DOHH2 (cell line): ENCODE measurements at regions not wholly inside any gene's neighbourhood (a gene's known extent, or its start where the extent isn't known, plus 50 kb on each side); places are given as distances from the start of the nearest gene placed in this dataset.

Source experiments
- H3F3A ChIP-seq: fragments of 200-600 bp; sonication (generic), shearing (Covaris generic); 2 replicates; pipeline ENCODE4 v1.6.0; 2016; ENCODE audit warnings: antibody characterized with exemption, mild to moderate bottlenecking; ENCODE audit not compliant: control insufficient read depth, insufficient read depth
- H3K27ac ChIP-seq: fragments of 200-600 bp; sonication (generic); 2 replicates; pipeline ENCODE4 v1.5.1; 2014; ENCODE audit warnings: low read depth, mild to moderate bottlenecking, low read length, moderate library complexity
- H3K27me3 ChIP-seq: fragments of 200-600 bp; sonication (generic); 2 replicates; pipeline ENCODE4 v1.6.1; 2014; ENCODE audit warnings: mild to moderate bottlenecking, low read length, mixed read lengths; ENCODE audit not compliant: control insufficient read depth
- H3K36me3 ChIP-seq: fragments of 200-600 bp; sonication (generic); 2 replicates; pipeline ENCODE4 v1.6.1; 2014; ENCODE audit warnings: mild to moderate bottlenecking, low read length, moderate library complexity, mixed read lengths; ENCODE audit not compliant: control insufficient read depth
- H3K4me1 ChIP-seq: fragments of 200-600 bp; sonication (generic); 2 replicates; pipeline ENCODE4 v1.6.1; 2014; ENCODE audit warnings: mild to moderate bottlenecking, low read length, mixed read lengths; ENCODE audit not compliant: control insufficient read depth
- H3K4me2 ChIP-seq: fragments of 200-600 bp; sonication (generic); 2 replicates; pipeline ENCODE4 v1.6.0; 2014; ENCODE audit warnings: mild to moderate bottlenecking, low read length, moderate library complexity
- H3K4me3 ChIP-seq: fragments of 200-600 bp; sonication (generic); 2 replicates; pipeline ENCODE4 v1.5.1; 2014; ENCODE audit warnings: mild to moderate bottlenecking, low read length, mixed read lengths
- H3K79me2 ChIP-seq: fragments of 200-600 bp; sonication (generic); 2 replicates; pipeline ENCODE4 v1.6.1; 2014; ENCODE audit warnings: mild to moderate bottlenecking, low read length, mixed read lengths; ENCODE audit not compliant: control insufficient read depth
- H3K9me2 ChIP-seq: fragments of 200-600 bp; sonication (generic); replicated peaks from 2 replicates; pipeline ENCODE4 v1.6.1; 2014; ENCODE audit warnings: mild to moderate bottlenecking, low read length, mixed read lengths; ENCODE audit not compliant: control insufficient read depth
- H3K9me3 ChIP-seq: fragments of 200-600 bp; sonication (generic); 2 replicates; pipeline ENCODE4 v1.6.1; 2014; ENCODE audit warnings: antibody characterized with exemption, low read length, mixed read lengths; ENCODE audit not compliant: control insufficient read depth, insufficient read depth
- H4K20me1 ChIP-seq: fragments of 200-600 bp; sonication (generic); 2 replicates; pipeline ENCODE4 v1.6.0; 2014; ENCODE audit warnings: low read depth, mild to moderate bottlenecking, antibody characterized with exemption, low read length, moderate library complexity; ENCODE audit not compliant: control insufficient read depth, insufficient read depth
- EZH2phosphoT487 ChIP-seq: fragments of 200-600 bp; sonication (generic); IDR thresholded peaks from 2 replicates; pipeline ENCODE4 v1.6.1; 2017; ENCODE audit warnings: borderline replicate concordance, mild to moderate bottlenecking, antibody characterized with exemption, low read length, moderate library complexity, mixed read lengths
- TF ChIP-seq, protein P1 (sequence below): fragments of 200-600 bp; sonication (generic); IDR thresholded peaks from one replicate; pipeline ENCODE4 v1.5.1; 2014; ENCODE audit warnings: antibody characterized with exemption, mild to moderate bottlenecking, low read depth, low read length; ENCODE audit not compliant: poor library complexity, severe bottlenecking

DNA sequence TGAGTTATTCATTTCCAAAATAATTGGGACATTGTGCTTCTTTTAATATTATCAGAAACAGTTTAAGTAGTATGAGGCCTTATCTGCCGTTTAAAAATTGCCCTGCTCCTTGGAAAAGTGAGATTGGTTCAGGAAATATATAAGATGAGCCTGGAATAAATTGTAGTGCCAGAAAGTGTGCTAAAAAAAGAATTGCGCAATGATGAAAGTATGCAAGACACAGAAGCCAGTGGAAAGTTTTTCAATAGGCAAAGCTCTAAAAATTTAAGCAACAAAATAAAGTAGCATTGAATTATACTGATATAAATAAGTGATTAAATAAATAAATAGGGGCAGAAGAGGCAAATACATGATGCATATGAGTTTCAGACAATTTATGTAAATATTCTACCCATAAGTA is 834.9 kb downstream of the BCL11B start:
- Histone ChIP-seq H3K79me2 (no peaks in the 10 kb centered on the region), H3K4me3 (no peak overlapping the region), H3K4me2 (no peak overlapping the region), H4K20me1 (no peaks in the 10 kb centered on the region), H3K27me3 (no peaks in the 10 kb centered on the region), H3K36me3 (no peaks in the 10 kb centered on the region), H3K27ac (no peak overlapping the region), H3K4me1 (no peaks in the 10 kb centered on the region), H3F3A (no peaks in the 10 kb centered on the region), H3K9me2 (no peaks in the 10 kb centered on the region), H3K9me3 (no peaks in the 10 kb centered on the region)
- TF ChIP-seq, protein P1, sequence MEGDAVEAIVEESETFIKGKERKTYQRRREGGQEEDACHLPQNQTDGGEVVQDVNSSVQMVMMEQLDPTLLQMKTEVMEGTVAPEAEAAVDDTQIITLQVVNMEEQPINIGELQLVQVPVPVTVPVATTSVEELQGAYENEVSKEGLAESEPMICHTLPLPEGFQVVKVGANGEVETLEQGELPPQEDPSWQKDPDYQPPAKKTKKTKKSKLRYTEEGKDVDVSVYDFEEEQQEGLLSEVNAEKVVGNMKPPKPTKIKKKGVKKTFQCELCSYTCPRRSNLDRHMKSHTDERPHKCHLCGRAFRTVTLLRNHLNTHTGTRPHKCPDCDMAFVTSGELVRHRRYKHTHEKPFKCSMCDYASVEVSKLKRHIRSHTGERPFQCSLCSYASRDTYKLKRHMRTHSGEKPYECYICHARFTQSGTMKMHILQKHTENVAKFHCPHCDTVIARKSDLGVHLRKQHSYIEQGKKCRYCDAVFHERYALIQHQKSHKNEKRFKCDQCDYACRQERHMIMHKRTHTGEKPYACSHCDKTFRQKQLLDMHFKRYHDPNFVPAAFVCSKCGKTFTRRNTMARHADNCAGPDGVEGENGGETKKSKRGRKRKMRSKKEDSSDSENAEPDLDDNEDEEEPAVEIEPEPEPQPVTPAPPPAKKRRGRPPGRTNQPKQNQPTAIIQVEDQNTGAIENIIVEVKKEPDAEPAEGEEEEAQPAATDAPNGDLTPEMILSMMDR: no peak
- TF ChIP-seq EZH2phosphoT487: no peak

DNA sequence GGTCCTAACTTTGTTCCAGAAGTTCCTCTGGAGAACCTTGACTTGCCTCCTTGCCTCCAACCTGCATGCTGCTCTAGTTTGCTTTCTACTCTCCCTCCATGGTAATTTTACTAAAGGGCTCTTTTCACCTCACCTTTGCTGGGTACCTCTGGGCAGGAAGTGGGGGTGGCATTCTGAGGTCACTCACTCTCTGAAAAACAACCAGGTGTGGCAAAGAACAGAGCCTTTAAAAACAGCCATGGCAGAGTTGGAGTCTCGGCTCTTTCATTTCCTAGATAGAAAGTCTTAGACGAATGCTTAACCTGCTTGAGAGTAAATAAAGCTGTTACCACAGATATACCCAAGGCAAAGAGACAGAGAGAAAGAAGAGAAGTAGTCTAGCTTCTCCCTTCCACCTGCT is 827.9 kb downstream of the BCL11B start:
- H3K36me3 ChIP-seq: no peaks in the 10 kb centered on the region
- no peaks in the 10 kb centered on the region for H4K20me1 ChIP-seq
- H3K27me3 ChIP-seq: no peaks in the 10 kb centered on the region
- TF ChIP-seq, protein P1: no peak
- no peak for TF ChIP-seq EZH2phosphoT487
- H3K4me1 ChIP-seq: no peaks in the 10 kb centered on the region
- H3K27ac ChIP-seq: no peak overlapping the region
- no peaks in the 10 kb centered on the region for H3K9me2 ChIP-seq
- H3K4me2 ChIP-seq: no peak overlapping the region
- no peak overlapping the region for H3K4me3 ChIP-seq
- H3F3A ChIP-seq: no peaks in the 10 kb centered on the region
- H3K79me2 ChIP-seq: no peaks in the 10 kb centered on the region
- H3K9me3 ChIP-seq: no peaks in the 10 kb centered on the region

DNA sequence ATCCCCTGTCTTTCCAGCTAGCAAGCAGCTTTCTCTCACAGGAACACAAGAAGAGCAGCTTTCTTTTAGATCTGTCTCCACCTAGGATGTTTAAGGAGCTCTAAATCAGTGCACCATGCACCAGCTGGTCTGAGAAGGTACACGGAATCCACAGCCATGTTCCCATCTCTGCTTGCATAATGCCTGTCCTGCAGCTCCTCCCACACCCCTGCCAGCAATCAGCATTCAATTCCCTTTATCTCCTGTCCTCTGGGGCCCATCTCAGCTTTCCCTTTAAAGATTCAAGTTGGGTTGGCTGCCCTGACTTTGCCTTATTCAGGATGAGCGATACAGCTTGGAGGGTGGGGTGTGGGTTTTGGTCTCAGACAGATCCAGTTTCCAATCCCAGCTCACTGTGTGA is 826.3 kb downstream of the BCL11B start:
- Histone ChIP-seq H3K9me2 (no peaks in the 10 kb centered on the region), H3K27ac (no peak overlapping the region), H3K4me1 (no peaks in the 10 kb centered on the region), H3K36me3 (no peaks in the 10 kb centered on the region), H3F3A (no peaks in the 10 kb centered on the region), H3K27me3 (no peaks in the 10 kb centered on the region), H4K20me1 (no peaks in the 10 kb centered on the region), H3K4me3 (no peak overlapping the region), H3K4me2 (no peak overlapping the region), H3K79me2 (no peaks in the 10 kb centered on the region), H3K9me3 (no peaks in the 10 kb centered on the region)
- no peak for TF ChIP-seq EZH2phosphoT487
- TF ChIP-seq, protein P1: no peak

DNA sequence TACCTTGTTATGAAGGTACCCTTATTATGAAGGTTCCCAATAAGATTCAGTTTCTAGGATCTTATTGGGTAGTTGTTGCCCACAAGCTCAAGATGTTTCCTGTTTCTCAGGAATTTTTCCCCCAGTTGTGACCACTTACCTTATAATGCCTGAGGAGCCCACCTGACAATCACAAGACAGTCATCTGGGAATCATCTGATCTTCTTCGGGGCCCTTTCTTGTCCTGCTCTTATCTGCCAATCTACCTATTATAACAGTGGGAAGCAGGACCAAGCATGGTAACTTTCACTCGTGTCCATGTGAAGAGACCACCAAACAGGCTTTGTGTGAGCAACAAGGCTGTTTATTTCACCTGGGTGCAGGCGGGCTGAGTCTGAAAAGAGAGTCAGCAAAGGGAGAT is 825.5 kb downstream of the BCL11B start:
- no peak overlapping the region for H3K4me2 ChIP-seq
- H3K79me2 ChIP-seq: no peaks in the 10 kb centered on the region
- no peaks in the 10 kb centered on the region for H3K4me1 ChIP-seq
- H3K27me3 ChIP-seq: no peaks in the 10 kb centered on the region
- H3F3A ChIP-seq: no peaks in the 10 kb centered on the region
- no peaks in the 10 kb centered on the region for H3K36me3 ChIP-seq
- TF ChIP-seq, protein P1: no peak
- no peak overlapping the region for H3K27ac ChIP-seq
- no peak overlapping the region for H3K4me3 ChIP-seq
- no peaks in the 10 kb centered on the region for H3K9me3 ChIP-seq
- no peaks in the 10 kb centered on the region for H3K9me2 ChIP-seq
- no peaks in the 10 kb centered on the region for H4K20me1 ChIP-seq
